EL (cell line): ENCODE measurements at regions not wholly inside any gene's neighbourhood (a gene's known extent, or its start where the extent isn't known, plus 50 kb on each side); places are given as distances from the start of the nearest gene placed in this dataset.
"Not testable (repeated sequence)": the region's sequence is repeated elsewhere in the genome, so short reads cannot be mapped to it uniquely, and the experiment has no call there.

Experiments used
- DNase-seq: peaks from one replicate; pipeline ENCODE4 v3.0.0-alpha.2; 2016

GRCh38 chr7:55304018-55304762, 60.9 kb upstream of the LANCL2 start:
- DNase-seq: no peak

DNA sequence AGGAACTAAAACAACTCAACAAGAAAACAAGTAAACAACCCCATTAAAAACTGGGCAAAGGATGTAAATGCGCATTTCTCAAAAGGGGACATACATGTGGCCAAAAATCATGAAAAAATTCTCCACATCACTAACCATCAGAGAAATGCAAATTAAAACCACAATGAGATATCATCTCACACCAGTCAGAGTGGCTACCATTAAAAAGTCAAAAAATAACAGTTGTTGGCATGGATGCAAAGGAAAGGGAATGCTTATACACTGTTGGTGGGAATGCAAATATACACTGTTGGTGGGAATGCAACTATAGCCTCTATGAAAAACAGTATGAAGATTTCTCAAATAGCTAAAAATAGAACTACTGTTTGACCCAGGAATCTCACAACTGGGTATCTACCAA, 60.0 kb upstream of the LANCL2 start:
- no peak for DNase-seq

GRCh38 chr7:55306331-55306730, 58.8 kb upstream of the LANCL2 start:
- no peak for DNase-seq

GRCh38 chr7:55307123-55307916, 57.8 kb upstream of the LANCL2 start:
- DNase-seq: peak; percentile 39

GRCh38 chr7:55308186-55308929, 56.8 kb upstream of the LANCL2 start:
- peak; percentile 91 for DNase-seq

- DNase-seq: no peak
Observed at GRCh38 chr7:55309040-55309991, 55.8 kb upstream of the LANCL2 start.

- DNase-seq: no peak
Observed at GRCh38 chr7:55310287-55311025, 54.7 kb upstream of the LANCL2 start.

- DNase-seq: not testable (repeated sequence)
Observed at GRCh38 chr7:55311892-55312291, 53.2 kb upstream of the LANCL2 start.

DNA sequence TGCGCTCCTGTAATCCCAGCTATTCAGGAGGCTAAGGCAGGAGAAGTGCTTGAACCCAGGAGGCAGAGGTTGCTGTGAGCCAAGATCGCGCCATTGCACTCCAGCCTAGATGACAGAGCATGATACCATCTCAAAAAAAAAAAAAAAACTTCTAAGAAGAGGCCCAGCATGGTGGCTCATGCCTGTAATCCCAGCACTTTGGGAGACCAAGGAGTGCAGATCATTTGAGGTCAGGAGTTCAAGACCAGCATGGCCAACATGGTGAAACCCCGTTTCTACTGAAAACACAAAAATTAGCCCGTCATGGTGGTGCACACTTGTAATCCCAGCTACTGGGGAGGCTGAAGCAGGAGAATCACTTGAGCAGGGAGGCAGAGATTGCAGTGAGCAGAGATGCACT, 51.5 kb upstream of the LANCL2 start:
- not testable (repeated sequence) for DNase-seq

DNA sequence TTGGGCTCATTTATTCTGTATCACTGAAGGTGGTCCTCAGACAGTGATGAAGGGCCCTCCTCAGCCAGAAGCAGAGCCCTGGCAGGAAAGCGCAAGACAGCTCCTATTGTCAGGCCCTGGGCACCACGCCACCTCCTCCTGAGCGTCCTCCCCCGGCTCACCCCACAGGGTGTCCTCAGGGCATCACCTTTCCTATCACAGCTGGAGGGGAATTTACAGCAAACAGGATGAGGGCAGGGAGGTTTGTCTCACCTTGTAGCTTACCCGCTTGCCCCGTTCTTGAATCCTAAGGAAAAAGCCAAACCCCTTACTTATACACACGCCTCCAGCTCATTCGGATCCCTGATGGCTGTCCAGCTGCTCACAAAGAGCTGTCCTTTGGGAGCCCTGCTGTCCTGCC, 50.2 kb upstream of the LANCL2 start:
- DNase-seq: no peak
